Tibial nerve (tissue), 4 donors: ENCODE measurements at regions not wholly inside any gene's neighbourhood (a gene's known extent, or its start where the extent isn't known, plus 50 kb on each side); places are given as distances from the start of the nearest gene placed in this dataset.

Source experiments
- DNase-seq, 2 donors: peaks; one replicate each; pipeline ENCODE4 v3.0.0-alpha.2; 2019; ENCODE audit warnings: low spot score in 2 of 2
- H3K27ac ChIP-seq, 4 donors: fragments of 200-600 bp; sonication (generic) in 3 of 4; one replicate each; pipeline ENCODE4 v1.5.1; 2017 to 2019; ENCODE audit warnings: mild to moderate bottlenecking in 1 of 4
- H3K27me3 ChIP-seq, 2 donors: fragments of 200-600 bp; sonication (generic) in 1 of 2; one replicate each; pipeline versions ENCODE4 v1.5.1 to v1.6.0; 2017 to 2019
- H3K36me3 ChIP-seq, 3 donors: fragments of 200-600 bp; sonication (generic); one replicate each; pipeline ENCODE4 v1.5.1; 2018 to 2019
- H3K4me1 ChIP-seq, 4 donors: fragments of 200-600 bp; sonication (generic) in 3 of 4; one replicate each; pipeline ENCODE4 v1.5.1; 2017 to 2019
- H3K4me3 ChIP-seq, 4 donors: fragments of 200-600 bp; sonication (generic) in 3 of 4; one replicate each; pipeline ENCODE4 v1.5.1; 2017 to 2019; ENCODE audit warnings: mild to moderate bottlenecking in 1 of 4, moderate library complexity in 1 of 4
- H3K9me3 ChIP-seq, 4 donors: fragments of 200-600 bp; sonication (generic) in 3 of 4; one replicate each; pipeline ENCODE4 v1.5.1; 2017 to 2019
- EP300 ChIP-seq, 2 donors: sonication (generic); formaldehyde crosslinking; IDR thresholded peaks; one replicate each; pipeline ENCODE4 v1.6.1; 2017; ENCODE audit warnings: antibody characterized with exemption in 2 of 2, mild to moderate bottlenecking in 1 of 2
- POLR2A ChIP-seq, 2 donors: fragments of 450-650 bp; IDR thresholded peaks; one replicate each; pipeline ENCODE4 v1.6.1; 2017; ENCODE audit warnings: antibody characterized with exemption in 2 of 2, mild to moderate bottlenecking in 2 of 2, moderate library complexity in 2 of 2
- WGBS, 2 donors: methylation state at CpG; one replicate each; pipeline ENCODE4 v1.1.5; 2018; 5-methylcytosine and 5-hydroxymethylcytosine counted together
- TF ChIP-seq, protein P1 (sequence below), 5 experiments: fragments of 200-600 bp in 3 of 5; fragments of 450-650 bp in 2 of 5; sonication (generic) in 3 of 5; IDR thresholded peaks; one replicate each; pipeline ENCODE4 v1.5.1; 2016 to 2019; ENCODE audit warnings: antibody characterized with exemption in 5 of 5, mild to moderate bottlenecking in 3 of 5, moderate library complexity in 2 of 5

DNA sequence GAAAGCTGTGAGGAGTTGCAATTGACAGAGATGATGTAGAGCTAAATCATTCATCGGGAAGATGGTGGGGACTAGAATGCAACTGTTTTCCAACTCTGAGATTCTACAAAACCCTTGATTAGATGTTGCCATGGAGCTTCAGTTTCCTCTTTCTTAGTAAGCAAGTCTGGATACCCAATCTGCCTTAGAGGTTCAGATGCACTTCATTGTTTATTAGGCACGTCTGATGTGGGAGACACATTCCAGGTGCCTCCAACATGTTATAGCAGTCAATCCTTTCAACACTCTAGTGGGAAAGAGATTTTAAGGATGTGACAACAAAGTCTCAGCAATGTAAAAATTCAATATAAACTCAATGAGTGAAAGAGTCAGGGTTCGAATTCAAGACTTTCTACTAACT, 291.3 kb upstream of the PHYHIPL start:
- no peak for DNase-seq
- 63 to 74% methylated on average over 3 of the region's 3 CpGs for WGBS, 2 donors

DNA sequence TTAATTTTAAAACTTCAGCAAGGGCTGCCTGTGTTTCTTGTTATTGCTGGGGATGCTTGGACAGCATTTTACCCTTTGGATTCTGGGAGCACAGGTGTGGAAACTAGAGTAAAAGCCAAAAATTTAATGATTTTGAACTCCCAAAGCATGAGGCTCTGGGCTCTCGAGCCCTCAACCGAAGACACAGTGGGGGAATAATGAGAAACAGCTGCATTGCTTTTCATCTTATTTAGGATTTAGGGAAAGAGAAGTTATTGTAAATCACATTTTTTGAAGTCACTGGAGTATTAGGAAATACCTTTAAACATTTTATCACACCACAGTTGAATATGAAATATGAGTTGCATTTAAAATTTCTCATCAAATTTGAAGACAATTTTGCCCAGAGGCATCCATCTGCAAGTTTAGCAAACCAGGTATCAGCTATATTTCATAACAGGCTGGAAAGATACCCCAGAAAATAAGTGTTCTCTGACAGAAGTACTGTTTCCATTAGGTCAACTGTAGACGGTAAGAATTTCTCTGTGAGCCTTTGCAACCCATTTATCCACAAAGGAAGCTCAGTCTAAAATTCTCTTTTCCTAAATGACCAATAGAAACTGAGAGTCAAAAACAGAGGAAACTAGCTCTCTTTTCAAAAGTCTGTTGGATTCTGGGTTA, 290.6 kb upstream of the PHYHIPL start:
- 43 to 54% methylated on average over 3 of the region's 3 CpGs for WGBS, 2 donors

More for the DNA sequence above, 291.3 kb upstream of the PHYHIPL start:
- Histone ChIP-seq H3K36me3 (no peaks in the 10 kb centered on the region), H3K9me3 (peaks cover 0 to 21% (median 6%) of the 10 kb centered on the region in 4 donors), H3K27ac (no peak overlapping the region), H3K4me3 (no peak overlapping the region), H3K4me1 (peaks cover 0 to 5% (median 0%) of the 10 kb centered on the region in 4 donors), H3K27me3 (no peaks in the 10 kb centered on the region)
- TF ChIP-seq, protein P1, sequence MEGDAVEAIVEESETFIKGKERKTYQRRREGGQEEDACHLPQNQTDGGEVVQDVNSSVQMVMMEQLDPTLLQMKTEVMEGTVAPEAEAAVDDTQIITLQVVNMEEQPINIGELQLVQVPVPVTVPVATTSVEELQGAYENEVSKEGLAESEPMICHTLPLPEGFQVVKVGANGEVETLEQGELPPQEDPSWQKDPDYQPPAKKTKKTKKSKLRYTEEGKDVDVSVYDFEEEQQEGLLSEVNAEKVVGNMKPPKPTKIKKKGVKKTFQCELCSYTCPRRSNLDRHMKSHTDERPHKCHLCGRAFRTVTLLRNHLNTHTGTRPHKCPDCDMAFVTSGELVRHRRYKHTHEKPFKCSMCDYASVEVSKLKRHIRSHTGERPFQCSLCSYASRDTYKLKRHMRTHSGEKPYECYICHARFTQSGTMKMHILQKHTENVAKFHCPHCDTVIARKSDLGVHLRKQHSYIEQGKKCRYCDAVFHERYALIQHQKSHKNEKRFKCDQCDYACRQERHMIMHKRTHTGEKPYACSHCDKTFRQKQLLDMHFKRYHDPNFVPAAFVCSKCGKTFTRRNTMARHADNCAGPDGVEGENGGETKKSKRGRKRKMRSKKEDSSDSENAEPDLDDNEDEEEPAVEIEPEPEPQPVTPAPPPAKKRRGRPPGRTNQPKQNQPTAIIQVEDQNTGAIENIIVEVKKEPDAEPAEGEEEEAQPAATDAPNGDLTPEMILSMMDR (IDR thresholded peaks at IDR 0.05) = no peak
- no peak for TF ChIP-seq POLR2A (IDR thresholded peaks at IDR 0.05)
- no peak for TF ChIP-seq EP300 (IDR thresholded peaks at IDR 0.05)

DNA sequence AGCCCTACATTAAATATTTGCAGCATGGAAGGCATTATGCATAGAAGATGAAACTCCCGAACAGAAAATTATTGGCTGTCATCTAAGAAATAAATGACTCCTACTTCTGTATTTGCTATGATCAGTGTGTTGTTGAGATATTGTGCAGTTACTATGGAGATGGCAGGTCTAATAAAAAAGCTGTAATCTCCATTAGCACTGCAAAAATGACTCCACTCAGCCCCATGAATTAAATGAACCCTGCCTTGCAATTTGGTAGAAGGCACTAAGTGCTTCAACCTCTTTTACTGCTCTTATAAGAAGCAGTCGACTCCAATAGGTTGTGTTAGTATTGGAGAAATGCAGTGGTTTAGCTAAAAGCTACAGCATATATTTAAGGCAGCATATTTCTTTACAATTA, 290.0 kb upstream of the PHYHIPL start:
- no peak for TF ChIP-seq EP300 (IDR thresholded peaks at IDR 0.05)
- TF ChIP-seq POLR2A (IDR thresholded peaks at IDR 0.05) = no peak
- TF ChIP-seq, protein P1 (IDR thresholded peaks at IDR 0.05) = no peak
- Histone ChIP-seq H3K36me3 (no peaks in the 10 kb centered on the region), H3K4me1 (peaks cover 0 to 5% (median 0%) of the 10 kb centered on the region in 4 donors), H3K27ac (no peak overlapping the region), H3K27me3 (no peaks in the 10 kb centered on the region), H3K4me3 (no peak overlapping the region), H3K9me3 (peaks cover 0 to 10% (median 5%) of the 10 kb centered on the region in 4 donors)
- no peak for DNase-seq
- 42 to 62% methylated on average over 2 of the region's 2 CpGs for WGBS, 2 donors

More for the DNA sequence above, 290.6 kb upstream of the PHYHIPL start:
- H3K27me3 ChIP-seq = no peaks in the 10 kb centered on the region
- TF ChIP-seq, protein P1 (IDR thresholded peaks at IDR 0.05) = no peak
- TF ChIP-seq EP300 (IDR thresholded peaks at IDR 0.05) = no peak
- TF ChIP-seq POLR2A (IDR thresholded peaks at IDR 0.05) = no peak
- H3K36me3 ChIP-seq = no peaks in the 10 kb centered on the region
- H3K27ac ChIP-seq = no peak overlapping the region
- no peak for DNase-seq
- peaks cover 0 to 16% (median 6%) of the 10 kb centered on the region in 4 donors for H3K9me3 ChIP-seq
- H3K4me3 ChIP-seq = no peak overlapping the region
- peaks cover 0 to 5% (median 0%) of the 10 kb centered on the region in 4 donors for H3K4me1 ChIP-seq

DNA sequence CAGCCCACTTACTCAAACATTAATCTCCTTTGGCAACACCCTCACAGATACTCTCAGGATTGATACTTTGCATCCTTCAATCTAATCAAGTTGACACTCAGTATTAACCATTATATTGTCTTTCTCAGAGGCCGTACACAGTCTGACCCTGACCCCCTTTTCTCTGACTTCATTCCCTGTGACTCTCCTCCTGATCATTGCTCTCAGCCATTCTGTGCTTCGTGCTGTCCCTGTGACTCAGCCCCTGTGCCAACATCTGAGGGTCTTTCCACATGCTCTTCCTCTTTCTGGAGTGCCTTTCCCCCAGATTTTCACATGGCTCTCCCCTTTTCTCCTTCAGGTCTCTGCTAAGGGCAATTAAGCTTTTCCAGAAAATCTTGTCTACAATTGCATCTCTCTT, 289.0 kb upstream of the PHYHIPL start:
- WGBS, 2 donors = 70 to 74% methylated on average over 2 of the region's 2 CpGs

DNA sequence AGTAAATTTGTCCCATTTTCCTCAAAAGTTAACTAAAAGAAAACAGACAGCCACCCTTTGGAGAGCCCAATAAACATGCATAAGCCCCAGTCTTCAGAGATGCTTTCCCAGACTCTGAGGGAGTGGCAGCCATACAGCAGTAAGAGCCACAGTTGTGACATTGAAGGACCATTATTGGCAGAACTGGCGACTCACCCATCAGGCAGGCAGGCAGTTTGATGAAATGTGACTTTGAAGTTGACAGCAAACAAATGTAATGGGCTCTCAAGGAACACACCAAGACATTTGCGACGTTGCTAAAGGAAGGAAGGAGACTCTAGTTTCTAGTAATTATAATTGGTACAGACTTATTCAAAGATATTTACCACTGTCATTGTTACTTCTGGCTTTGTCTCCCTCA, 287.5 kb upstream of the PHYHIPL start:
- no peak for TF ChIP-seq EP300 (IDR thresholded peaks at IDR 0.05)
- no peak for TF ChIP-seq POLR2A (IDR thresholded peaks at IDR 0.05)
- TF ChIP-seq, protein P1 (IDR thresholded peaks at IDR 0.05) = no peak

More for the DNA sequence above, 289.0 kb upstream of the PHYHIPL start:
- no peak for DNase-seq
- Histone ChIP-seq H3K9me3 (peaks cover 0 to 7% (median under 1%) of the 10 kb centered on the region in 4 donors), H3K36me3 (no peaks in the 10 kb centered on the region), H3K4me1 (peaks cover 0 to 14% (median 0%) of the 10 kb centered on the region in 4 donors), H3K4me3 (no peak overlapping the region), H3K27me3 (no peaks in the 10 kb centered on the region), H3K27ac (no peak overlapping the region)
- TF ChIP-seq EP300 (IDR thresholded peaks at IDR 0.05) = no peak
- TF ChIP-seq, protein P1 (IDR thresholded peaks at IDR 0.05) = no peak
- TF ChIP-seq POLR2A (IDR thresholded peaks at IDR 0.05) = no peak

More for the DNA sequence above, 287.5 kb upstream of the PHYHIPL start:
- Histone ChIP-seq H3K27me3 (no peaks in the 10 kb centered on the region), H3K4me1 (peaks cover 0 to 14% (median 0%) of the 10 kb centered on the region in 4 donors), H3K36me3 (no peaks in the 10 kb centered on the region), H3K4me3 (no peak overlapping the region), H3K9me3 (no peaks in the 10 kb centered on the region), H3K27ac (no peak overlapping the region)
- DNase-seq = no peak
- WGBS, 2 donors = 79 to 82% methylated on average over 3 of the region's 3 CpGs
